GM21526 (cell line): ENCODE measurements at regions not wholly inside any gene's neighbourhood (a gene's known extent, or its start where the extent isn't known, plus 50 kb on each side); places are given as distances from the start of the nearest gene placed in this dataset.

Source experiments
- ATAC-seq: cut with Tn5 transposase; IDR thresholded peaks from one replicate; pipeline ENCODE4 v1.9.1; 2021; ENCODE audit warnings: moderate library complexity; ENCODE audit not compliant: unreplicated experiment, low FRiP score

GRCh38 chr2:147386284-147386683 is 458.5 kb upstream of the ACVR2A start:
- ATAC-seq: no peak

- no peak for ATAC-seq
Observed at GRCh38 chr2:147385600-147385999, 459.2 kb upstream of the ACVR2A start.

- ATAC-seq: no peak
Observed at GRCh38 chr2:147384659-147385058, 460.2 kb upstream of the ACVR2A start.

- ATAC-seq: no peak
Observed at GRCh38 chr2:147382322-147382948, 462.4 kb upstream of the ACVR2A start.

GRCh38 chr2:147378403-147378802 is 466.4 kb upstream of the ACVR2A start:
- no peak for ATAC-seq

GRCh38 chr2:147375073-147375472 is 469.8 kb upstream of the ACVR2A start:
- no peak for ATAC-seq

- no peak for ATAC-seq
Observed at GRCh38 chr2:147374423-147374811, 470.4 kb upstream of the ACVR2A start.

GRCh38 chr2:147373800-147374422 is 470.9 kb upstream of the ACVR2A start:
- no peak for ATAC-seq

- no peak for ATAC-seq
Observed at GRCh38 chr2:147368306-147368705, 476.5 kb upstream of the ACVR2A start.

- no peak for ATAC-seq
Observed at GRCh38 chr2:147366279-147366678, 478.6 kb upstream of the ACVR2A start.

- ATAC-seq: no peak
Observed at GRCh38 chr2:147365622-147366021, 479.2 kb upstream of the ACVR2A start.

- ATAC-seq: peak; percentile 69
Observed at GRCh38 chr2:147364597-147364996, 480.2 kb upstream of the ACVR2A start.

- no peak for ATAC-seq
Observed at GRCh38 chr2:147363181-147363580, 481.6 kb upstream of the ACVR2A start.

GRCh38 chr2:147358375-147358774 is 486.5 kb upstream of the ACVR2A start:
- no peak for ATAC-seq

GRCh38 chr2:147356157-147356556 is 488.7 kb upstream of the ACVR2A start:
- ATAC-seq: no peak

- ATAC-seq: no peak
Observed at GRCh38 chr2:147355706-147356105, 489.1 kb upstream of the ACVR2A start.

- ATAC-seq: no peak
Observed at GRCh38 chr2:147353072-147353381, 491.8 kb upstream of the ACVR2A start.

- ATAC-seq: no peak
Observed at GRCh38 chr2:147352264-147353071, 492.4 kb upstream of the ACVR2A start.

GRCh38 chr2:147351784-147352183 is 493.0 kb upstream of the ACVR2A start:
- no peak for ATAC-seq

GRCh38 chr2:147348931-147349555 is 495.8 kb upstream of the ACVR2A start:
- no peak for ATAC-seq

GRCh38 chr2:147346142-147346541 is 498.7 kb upstream of the ACVR2A start:
- ATAC-seq: no peak
